ENCODE measurements at regions not wholly inside any gene's neighbourhood (a gene's known extent, or its start where the extent isn't known, plus 50 kb on each side); places are given as distances from the start of the nearest gene placed in this dataset.

DNA sequence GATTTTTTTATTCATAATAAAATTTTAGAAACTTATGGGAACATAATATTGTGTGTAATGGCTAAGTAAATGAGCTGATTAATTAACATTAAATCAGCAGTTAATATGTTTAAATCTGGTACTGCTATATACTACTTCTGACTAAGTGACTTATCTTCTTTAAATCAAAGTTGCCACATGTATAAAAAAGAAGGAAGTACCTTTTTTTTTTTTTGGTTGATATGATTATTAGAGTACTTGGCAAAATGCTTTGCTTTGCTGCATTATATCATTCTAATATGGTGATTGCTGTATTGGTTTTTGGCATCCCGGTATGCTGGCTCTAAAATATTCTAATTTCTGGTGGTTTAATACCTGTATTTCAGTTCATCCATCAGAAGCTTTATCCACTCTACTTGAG, 319.1 kb upstream of the RGS6 start:
- Mint-ChIP-seq H3K27ac (no peak overlapping the region), H3K4me1 (peaks cover 0 to 14% of the 10 kb centered on the region in 2 donors), H3K36me3 (no peaks in the 10 kb centered on the region), H3K27me3 (ENCODE audit: low read depth in 2 of 2) (no peaks in the 10 kb centered on the region), H3K9me3 (no peaks in the 10 kb centered on the region), H3K4me3 (no peak overlapping the region)
- DNase-seq: no peak
- no peaks in the 10 kb centered on the region for H3K9me3 ChIP-seq (ENCODE audit: control insufficient read depth, insufficient read depth, low read length)
- H3K27ac ChIP-seq (ENCODE audit: low read length): no peak overlapping the region
- TF ChIP-seq, protein P1, sequence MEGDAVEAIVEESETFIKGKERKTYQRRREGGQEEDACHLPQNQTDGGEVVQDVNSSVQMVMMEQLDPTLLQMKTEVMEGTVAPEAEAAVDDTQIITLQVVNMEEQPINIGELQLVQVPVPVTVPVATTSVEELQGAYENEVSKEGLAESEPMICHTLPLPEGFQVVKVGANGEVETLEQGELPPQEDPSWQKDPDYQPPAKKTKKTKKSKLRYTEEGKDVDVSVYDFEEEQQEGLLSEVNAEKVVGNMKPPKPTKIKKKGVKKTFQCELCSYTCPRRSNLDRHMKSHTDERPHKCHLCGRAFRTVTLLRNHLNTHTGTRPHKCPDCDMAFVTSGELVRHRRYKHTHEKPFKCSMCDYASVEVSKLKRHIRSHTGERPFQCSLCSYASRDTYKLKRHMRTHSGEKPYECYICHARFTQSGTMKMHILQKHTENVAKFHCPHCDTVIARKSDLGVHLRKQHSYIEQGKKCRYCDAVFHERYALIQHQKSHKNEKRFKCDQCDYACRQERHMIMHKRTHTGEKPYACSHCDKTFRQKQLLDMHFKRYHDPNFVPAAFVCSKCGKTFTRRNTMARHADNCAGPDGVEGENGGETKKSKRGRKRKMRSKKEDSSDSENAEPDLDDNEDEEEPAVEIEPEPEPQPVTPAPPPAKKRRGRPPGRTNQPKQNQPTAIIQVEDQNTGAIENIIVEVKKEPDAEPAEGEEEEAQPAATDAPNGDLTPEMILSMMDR (IDR thresholded peaks at IDR 0.05): no peak
- intact Hi-C loops (cut with micrococcal nuclease): no loop called here
- no peak for ATAC-seq
- no CpG with 5 or more reads among the region's 1 CpG for whole genome bisulfite sequencing (ENCODE audit: insufficient coverage)
- no peaks in the 10 kb centered on the region for H3K27me3 ChIP-seq (ENCODE audit: control insufficient read depth, insufficient read depth, low read length)
- H3K4me1 ChIP-seq (ENCODE audit: control insufficient read depth, insufficient read depth, low read length): no peaks in the 10 kb centered on the region
- no peaks in the 10 kb centered on the region for H3K36me3 ChIP-seq (ENCODE audit: control insufficient read depth, insufficient read depth, low read length)
- H3K4me3 ChIP-seq (ENCODE audit: low read length): no peak overlapping the region

DNA sequence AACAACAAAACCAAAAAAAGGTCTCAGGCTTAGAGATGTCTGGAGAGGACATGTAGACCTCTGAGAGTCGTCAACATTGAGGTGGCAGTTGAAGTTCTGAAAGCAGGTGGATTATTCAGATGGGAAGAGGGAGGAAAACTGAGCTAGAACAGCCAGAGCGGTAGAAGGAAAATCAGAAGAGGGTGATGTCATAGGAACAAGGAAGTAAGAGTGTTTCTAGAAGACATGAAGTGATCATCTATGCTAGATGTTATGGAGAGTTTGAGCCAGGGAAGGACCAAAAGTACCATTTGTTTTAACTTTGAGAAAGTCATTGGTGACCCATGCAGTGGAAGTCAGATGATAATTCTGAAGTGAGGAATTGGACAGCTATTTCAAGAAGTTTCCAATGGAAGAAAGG, 316.2 kb upstream of the RGS6 start:
- Mint-ChIP-seq H3K9me3 (no peaks in the 10 kb centered on the region), H3K27me3 (ENCODE audit: low read depth in 2 of 2) (no peaks in the 10 kb centered on the region), H3K36me3 (peaks cover 7% of the 10 kb centered on the region), H3K27ac (peak overlapping the region in 1 of 2 donors; percentile 25), H3K4me1 (peaks cover 0 to 14% of the 10 kb centered on the region in 2 donors), H3K4me3 (no peak overlapping the region)
- 96% methylated on average over 2 of the region's 2 CpGs for WGBS (ENCODE audit: insufficient coverage)
- Histone ChIP-seq H3K27me3 (ENCODE audit: control insufficient read depth, insufficient read depth, low read length) (no peaks in the 10 kb centered on the region), H3K36me3 (ENCODE audit: control insufficient read depth, insufficient read depth, low read length) (peaks cover 6% of the 10 kb centered on the region), H3K4me3 (ENCODE audit: low read length) (no peak overlapping the region), H3K4me1 (ENCODE audit: control insufficient read depth, insufficient read depth, low read length) (no peaks in the 10 kb centered on the region), H3K27ac (ENCODE audit: low read length) (no peak overlapping the region), H3K9me3 (ENCODE audit: control insufficient read depth, insufficient read depth, low read length) (no peaks in the 10 kb centered on the region)
- TF ChIP-seq, protein P1 (IDR thresholded peaks at IDR 0.05): no peak
- ATAC-seq: no peak
- intact Hi-C loops (cut with micrococcal nuclease): no loop called here
- DNase-seq: no peak

DNA sequence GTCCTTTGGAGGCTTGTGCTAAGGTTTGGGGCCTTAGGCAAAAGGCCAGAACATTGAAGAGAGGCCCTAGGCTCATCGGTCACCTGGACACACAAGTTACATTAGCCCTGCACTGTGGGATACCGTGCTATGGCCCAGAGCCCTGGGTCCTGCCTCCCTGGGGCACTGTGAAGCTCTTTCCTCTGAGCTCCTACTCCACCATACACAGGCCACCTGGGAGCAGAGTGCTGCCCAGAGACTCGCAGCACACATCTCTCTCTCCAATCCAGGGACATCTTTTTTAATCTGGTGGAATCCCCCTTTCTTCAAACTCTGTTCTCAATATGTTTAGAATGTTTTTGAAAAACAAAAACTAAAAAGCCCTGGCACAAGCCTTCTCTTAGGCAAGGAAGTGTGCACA, 314.2 kb upstream of the RGS6 start:
- ATAC-seq (no peak), DNase-seq (no peak)
- H3K9me3 ChIP-seq (ENCODE audit: control insufficient read depth, insufficient read depth, low read length): no peaks in the 10 kb centered on the region
- H3K36me3 ChIP-seq (ENCODE audit: control insufficient read depth, insufficient read depth, low read length): peaks cover 6% of the 10 kb centered on the region
- no peaks in the 10 kb centered on the region for H3K27me3 ChIP-seq (ENCODE audit: control insufficient read depth, insufficient read depth, low read length)
- Mint-ChIP-seq H3K27me3 (ENCODE audit: low read depth in 2 of 2) (no peaks in the 10 kb centered on the region), H3K27ac (no peak overlapping the region), H3K4me1 (peaks cover 0 to 14% of the 10 kb centered on the region in 2 donors), H3K9me3 (no peaks in the 10 kb centered on the region), H3K36me3 (peaks cover 7% of the 10 kb centered on the region), H3K4me3 (no peak overlapping the region)
- intact Hi-C loops (cut with micrococcal nuclease): no loop called here
- no peaks in the 10 kb centered on the region for H3K4me1 ChIP-seq (ENCODE audit: control insufficient read depth, insufficient read depth, low read length)
- TF ChIP-seq, protein P1 (IDR thresholded peaks at IDR 0.05): no peak
- H3K27ac ChIP-seq (ENCODE audit: low read length): no peak overlapping the region
- H3K4me3 ChIP-seq (ENCODE audit: low read length): no peak overlapping the region
- 98% methylated on average over 3 of the region's 3 CpGs for WGBS (ENCODE audit: insufficient coverage)

DNA sequence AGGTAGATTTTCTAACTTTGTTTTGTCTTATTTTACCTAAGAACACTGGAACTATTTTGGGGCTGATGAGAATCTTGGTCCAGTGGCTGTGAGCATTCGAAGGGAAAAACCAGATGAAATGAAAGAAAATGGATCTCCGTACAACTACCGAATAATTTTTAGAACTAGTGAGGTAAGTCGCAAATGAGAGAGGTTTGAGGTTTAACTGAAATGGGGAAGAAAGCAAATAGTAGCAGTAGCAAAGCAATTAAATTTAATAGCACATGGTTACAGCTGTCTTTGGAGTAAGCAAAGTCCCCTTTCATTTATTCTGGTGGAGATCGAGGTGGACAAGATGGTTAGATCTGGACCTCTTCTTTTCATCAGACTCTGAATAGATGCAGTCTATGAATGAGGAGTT, 313.5 kb upstream of the RGS6 start:
- intact Hi-C loops (cut with micrococcal nuclease): no loop called here
- Histone ChIP-seq H3K4me3 (ENCODE audit: low read length) (no peak overlapping the region), H3K27me3 (ENCODE audit: control insufficient read depth, insufficient read depth, low read length) (no peaks in the 10 kb centered on the region), H3K9me3 (ENCODE audit: control insufficient read depth, insufficient read depth, low read length) (no peaks in the 10 kb centered on the region), H3K4me1 (ENCODE audit: control insufficient read depth, insufficient read depth, low read length) (no peaks in the 10 kb centered on the region), H3K27ac (ENCODE audit: low read length) (no peak overlapping the region), H3K36me3 (ENCODE audit: control insufficient read depth, insufficient read depth, low read length) (peaks cover 6% of the 10 kb centered on the region)
- H3K27ac Mint-ChIP-seq: no peak overlapping the region
- TF ChIP-seq, protein P1 (IDR thresholded peaks at IDR 0.05): no peak
- H3K4me3 Mint-ChIP-seq: no peak overlapping the region
- WGBS (ENCODE audit: insufficient coverage): 96% methylated on average over 5 of the region's 5 CpGs
- H3K9me3 Mint-ChIP-seq: no peaks in the 10 kb centered on the region
- ATAC-seq (no peak), DNase-seq (no peak)
- no peaks in the 10 kb centered on the region for H3K27me3 Mint-ChIP-seq (ENCODE audit: low read depth in 2 of 2)
- H3K4me1 Mint-ChIP-seq: peaks cover 0 to 14% of the 10 kb centered on the region in 2 donors
- H3K36me3 Mint-ChIP-seq: peaks cover 7% of the 10 kb centered on the region
